ENCODE measurements at regions not wholly inside any gene's neighbourhood (a gene's known extent, or its start where the extent isn't known, plus 50 kb on each side); places are given as distances from the start of the nearest gene placed in this dataset. TPM values are rescaled to one million over a fixed set of nuclear protein-coding genes. Genes with fewer than 3 reads are reported as not detected.

Small RNA genes lying in the stretch of these regions (small RNA-seq; reads per million reads assigned to genes)
- gene RF00019 (ENCODE audit: low replicate concordance) (not detected), gene RNA5SP180 (ENCODE audit: low replicate concordance) (not detected)

Data from spinal cord (tissue), 1 donor.